Epithelial cell of proximal tubule (primary cell): ENCODE measurements at regions not wholly inside any gene's neighbourhood (a gene's known extent, or its start where the extent isn't known, plus 50 kb on each side); places are given as distances from the start of the nearest gene placed in this dataset.
"Not testable (repeated sequence)": the region's sequence is repeated elsewhere in the genome, so short reads cannot be mapped to it uniquely, and the experiment has no call there.

Source experiments
- DNase-seq: peaks from one replicate; pipeline ENCODE4 v3.0.0-alpha.2; 2011; ENCODE audit warnings: low read depth
- H3K4me3 ChIP-seq: 2 replicates; pipeline ENCODE4 v1.5.1; 2011; ENCODE audit warnings: low read depth, mild to moderate bottlenecking, low read length
- CTCF ChIP-seq: conservative IDR thresholded peaks from 2 replicates; pipeline ENCODE4 v1.5.1; 2012; ENCODE audit warnings: low read depth, mild to moderate bottlenecking, low read length

DNA sequence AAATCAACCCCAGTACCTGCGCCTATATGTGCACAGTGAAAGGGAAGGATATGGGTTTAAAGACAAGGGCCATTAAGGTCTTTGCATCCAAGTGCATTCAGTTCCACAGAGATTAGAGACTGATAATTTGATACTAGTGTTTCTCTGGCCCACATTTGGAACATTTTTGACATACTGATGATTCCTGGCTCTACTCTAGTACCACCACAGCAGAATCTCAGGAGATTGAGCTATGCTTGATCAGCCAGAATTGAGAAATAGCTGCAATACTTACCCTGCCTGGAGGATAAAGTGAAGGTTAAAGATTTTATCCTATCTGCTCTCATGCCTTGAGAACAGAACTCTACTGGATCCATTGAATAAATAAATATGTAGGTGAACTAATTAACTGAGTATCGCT lies 1267.8 kb downstream of the SUCLG1 start:
- H3K4me3 ChIP-seq = no peak overlapping the region
- no peak for DNase-seq
- TF ChIP-seq CTCF = no peak

- no peak for TF ChIP-seq CTCF
- no peak for DNase-seq
- no peak overlapping the region for H3K4me3 ChIP-seq
These were observed 1272.8 kb downstream of the SUCLG1 start for GRCh38 chr2:83186105-83186760.

- not testable (repeated sequence) for DNase-seq
These were observed 1278.1 kb downstream of the SUCLG1 start for GRCh38 chr2:83180862-83181530.

GRCh38 chr2:83176539-83176938 lies 1282.5 kb downstream of the SUCLG1 start:
- DNase-seq = no peak
- no peak for TF ChIP-seq CTCF
- H3K4me3 ChIP-seq = no peak overlapping the region

More at GRCh38 chr2:83180862-83181530, 1278.1 kb downstream of the SUCLG1 start:
- not testable (repeated sequence) for H3K4me3 ChIP-seq

DNA sequence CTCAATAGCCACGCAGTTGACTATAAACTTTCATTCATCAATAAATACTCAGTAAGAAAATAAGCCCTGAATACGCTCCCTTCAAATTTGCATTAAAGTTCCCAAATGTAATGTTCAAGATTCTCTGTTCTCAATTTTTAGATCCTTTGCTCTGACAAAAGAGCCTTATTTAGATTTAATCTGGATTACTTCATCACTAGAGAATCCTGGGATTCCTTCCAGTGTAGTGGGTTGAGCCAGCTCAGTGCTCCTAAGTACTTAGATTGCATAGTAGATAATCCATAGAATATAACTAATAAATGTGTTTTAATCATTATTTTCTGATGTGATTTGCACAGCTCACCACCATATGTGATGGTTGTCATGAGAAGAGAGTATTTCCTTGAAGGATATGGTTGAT lies 1286.2 kb downstream of the SUCLG1 start:
- H3K4me3 ChIP-seq = no peak overlapping the region
- TF ChIP-seq CTCF = no peak
- DNase-seq = no peak

DNA sequence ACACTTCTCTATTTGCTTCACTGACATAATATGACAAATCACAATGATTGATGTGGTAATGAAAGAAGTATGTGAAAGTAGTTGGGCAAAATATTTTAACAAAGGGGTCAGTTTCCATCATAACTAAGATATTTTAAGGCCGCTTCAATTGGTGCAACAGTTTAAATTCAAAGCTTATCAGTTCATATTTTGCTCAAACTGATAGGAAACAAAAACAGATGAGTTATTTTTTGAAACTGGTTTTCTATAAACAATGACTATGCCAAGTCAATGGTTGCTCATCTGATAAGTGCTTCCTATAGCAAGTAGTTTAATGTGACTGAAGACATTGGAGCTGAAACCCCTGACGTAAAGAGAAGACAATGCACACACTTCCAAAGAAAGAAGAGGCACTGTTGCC lies 1290.7 kb downstream of the SUCLG1 start:
- TF ChIP-seq CTCF = no peak
- H3K4me3 ChIP-seq = no peak overlapping the region
- DNase-seq = no peak

- no peak overlapping the region for H3K4me3 ChIP-seq
- DNase-seq = no peak
- no peak for TF ChIP-seq CTCF
These were observed 1296.7 kb downstream of the SUCLG1 start for GRCh38 chr2:83162421-83162820.
